HFFc6 (cell line): ENCODE measurements at regions not wholly inside any gene's neighbourhood (a gene's known extent, or its start where the extent isn't known, plus 50 kb on each side); places are given as distances from the start of the nearest gene placed in this dataset.
A peak's percentile ranks its signal among the peaks of the same experiment; 100 is the strongest.

ENCODE experiments used
- DNase-seq: peaks from one replicate; pipeline ENCODE4 v3.0.0-alpha.2; 2018
- H3K27ac Mint-ChIP-seq: 2 replicates; pipeline ENCODE4 v1.8.0; 2020; ENCODE audit warnings: mild to moderate bottlenecking, mixed read lengths
- H3K27me3 Mint-ChIP-seq: 2 replicates; pipeline ENCODE4 v1.8.0; 2021; ENCODE audit warnings: mild to moderate bottlenecking, moderate library complexity, mixed read lengths; ENCODE audit not compliant: insufficient read depth
- H3K36me3 Mint-ChIP-seq: 2 replicates; pipeline ENCODE4 v1.8.0; 2021; ENCODE audit warnings: low read depth, mixed read lengths
- H3K4me1 Mint-ChIP-seq: 2 replicates; pipeline ENCODE4 v1.8.0; 2020; ENCODE audit warnings: low read depth, mixed read lengths
- H3K4me3 Mint-ChIP-seq: 2 replicates; pipeline ENCODE4 v1.8.0; 2020; ENCODE audit warnings: mild to moderate bottlenecking, moderate library complexity, mixed read lengths
- H3K9me3 Mint-ChIP-seq: 2 replicates; pipeline ENCODE4 v1.8.0; 2020; ENCODE audit warnings: mild to moderate bottlenecking, mixed read lengths
- CTCF ChIP-seq: fragments of 200-600 bp; sonication (generic); IDR thresholded peaks from 2 replicates; pipeline ENCODE4 v1.5.0; 2021; ENCODE audit warnings: antibody characterized with exemption, mild to moderate bottlenecking

DNA sequence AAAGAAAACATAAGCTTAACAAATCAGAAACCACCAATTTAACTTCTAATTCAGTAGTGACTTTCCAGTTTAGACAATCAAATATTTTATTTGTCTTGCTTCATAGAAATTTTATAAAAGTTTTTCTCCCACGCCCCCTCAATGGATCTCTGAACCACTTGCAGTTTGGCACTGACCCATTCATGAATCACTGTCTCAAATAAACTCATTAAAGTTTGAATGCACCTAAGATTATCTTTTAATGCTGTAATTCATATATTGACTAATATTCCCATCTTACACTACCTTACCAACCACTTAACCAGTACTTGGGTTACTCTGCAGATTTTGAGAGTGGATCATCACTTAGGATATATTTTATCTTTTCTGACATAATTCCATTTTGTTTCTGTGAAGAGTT, 880.2 kb downstream of the OTOL1 start:
- H3K27me3 Mint-ChIP-seq: no peaks in the 10 kb centered on the region
- no peak for DNase-seq
- H3K4me3 Mint-ChIP-seq: no peak overlapping the region
- no peaks in the 10 kb centered on the region for H3K9me3 Mint-ChIP-seq
- peaks cover 9% of the 10 kb centered on the region for H3K4me1 Mint-ChIP-seq
- no peak overlapping the region for H3K27ac Mint-ChIP-seq
- H3K36me3 Mint-ChIP-seq: no peaks in the 10 kb centered on the region
- TF ChIP-seq CTCF: no peak

- Mint-ChIP-seq H3K36me3 (no peaks in the 10 kb centered on the region), H3K27me3 (no peaks in the 10 kb centered on the region), H3K9me3 (no peaks in the 10 kb centered on the region), H3K27ac (no peak overlapping the region), H3K4me3 (no peak overlapping the region), H3K4me1 (peaks cover 9% of the 10 kb centered on the region)
- no peak for DNase-seq
- TF ChIP-seq CTCF: no peak
Observed at GRCh38 chr3:162377608-162378007, 881.0 kb downstream of the OTOL1 start.

DNA sequence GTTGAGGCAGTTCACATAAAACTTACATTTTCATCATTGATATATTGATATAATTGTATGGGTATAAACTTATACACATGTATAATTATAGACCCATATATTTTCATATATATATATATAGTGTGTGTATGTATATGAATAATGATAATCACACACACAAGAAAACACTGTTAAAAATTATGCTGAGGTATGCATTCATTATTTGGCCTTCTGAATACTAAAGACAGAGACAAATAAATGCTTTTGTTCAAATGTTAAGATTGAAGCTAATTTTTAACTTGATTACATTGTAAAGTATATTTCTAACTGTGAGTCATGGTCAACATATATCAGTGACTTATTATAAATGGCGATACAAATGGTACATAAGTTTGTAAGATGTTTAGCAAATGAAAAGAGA, 888.8 kb downstream of the OTOL1 start:
- no peak overlapping the region for H3K27ac Mint-ChIP-seq
- DNase-seq: no peak
- TF ChIP-seq CTCF: no peak
- no peaks in the 10 kb centered on the region; the same call in 1 of the 2 replicates for H3K36me3 Mint-ChIP-seq
- H3K4me1 Mint-ChIP-seq: peaks cover 3% of the 10 kb centered on the region
- no peaks in the 10 kb centered on the region for H3K27me3 Mint-ChIP-seq
- H3K4me3 Mint-ChIP-seq: no peak overlapping the region
- no peaks in the 10 kb centered on the region for H3K9me3 Mint-ChIP-seq

- Mint-ChIP-seq H3K4me3 (peak overlapping the region; percentile 86), H3K27ac (peak overlapping the region; percentile 96), H3K27me3 (no peaks in the 10 kb centered on the region), H3K36me3 (peaks cover 10% of the 10 kb centered on the region), H3K4me1 (peaks cover 35% of the 10 kb centered on the region), H3K9me3 (no peaks in the 10 kb centered on the region)
- peak; percentile 85 for DNase-seq
- TF ChIP-seq CTCF: no peak
Observed at GRCh38 chr3:162390891-162391290, 894.3 kb downstream of the OTOL1 start.

DNA sequence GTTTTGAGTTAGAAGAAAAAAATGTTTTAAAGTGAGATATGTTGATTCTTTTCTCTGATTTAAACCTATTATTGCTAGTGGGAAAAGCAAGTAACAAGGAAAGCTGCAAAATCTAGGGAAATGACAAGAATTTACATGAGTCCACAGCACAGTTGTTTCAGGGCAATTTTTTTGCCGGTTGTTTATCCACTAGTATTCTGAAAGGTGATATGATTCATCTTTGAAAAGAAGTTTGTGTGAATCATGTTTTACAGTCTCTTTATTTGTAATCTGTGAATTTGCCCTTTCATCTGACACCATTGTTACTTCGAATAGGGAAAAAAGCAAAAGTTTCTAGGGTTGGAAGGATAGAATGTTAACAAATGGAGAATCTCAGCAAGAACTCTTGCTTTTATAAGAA, 894.7 kb downstream of the OTOL1 start:
- peak overlapping the region; percentile 86 for H3K4me3 Mint-ChIP-seq
- H3K4me1 Mint-ChIP-seq: peaks cover 35% of the 10 kb centered on the region
- no peaks in the 10 kb centered on the region for H3K9me3 Mint-ChIP-seq
- peak overlapping the region; percentile 96 for H3K27ac Mint-ChIP-seq
- no peak for TF ChIP-seq CTCF
- DNase-seq: peak; percentile 76
- H3K27me3 Mint-ChIP-seq: no peaks in the 10 kb centered on the region
- peaks cover 10% of the 10 kb centered on the region for H3K36me3 Mint-ChIP-seq

- Mint-ChIP-seq H3K27me3 (no peaks in the 10 kb centered on the region), H3K4me3 (no peak overlapping the region), H3K9me3 (0 out of 2 replicates have a peak, but pooled peaks cover 3% of the 10 kb centered on the region), H3K4me1 (peaks cover 31% of the 10 kb centered on the region), H3K27ac (no peak overlapping the region), H3K36me3 (peaks cover 10% of the 10 kb centered on the region)
- TF ChIP-seq CTCF: no peak
- DNase-seq: no peak
Observed at GRCh38 chr3:162395496-162395895, 898.9 kb downstream of the OTOL1 start.
